Natural killer cell (primary cell): ENCODE measurements at regions not wholly inside any gene's neighbourhood (a gene's known extent, or its start where the extent isn't known, plus 50 kb on each side); places are given as distances from the start of the nearest gene placed in this dataset.

Source experiments
- ATAC-seq, 3 donors: fragments of 150-1000 bp in 2 of 3; fragments of 200-7000 bp in 1 of 3; cut with Tn5 transposase; 1 replicate in 1 of 3; 2 replicates in 2 of 3; pipeline ENCODE4 v1.10.0; 2021; ENCODE audit warnings: mild to moderate bottlenecking in 2 of 3, moderate library complexity in 2 of 3
- DNase-seq, 2 donors: peaks; one replicate each; pipeline versions ENCODE4 v3.0.0 to v3.0.0-alpha.2; 2013 to 2021; ENCODE audit warnings: mixed read lengths in 1 of 2
- H3K27ac ChIP-seq: one replicate; pipeline ENCODE4 v1.5.1; 2013; ENCODE audit warnings: mild to moderate bottlenecking, low read length
- H3K27me3 ChIP-seq: one replicate; pipeline ENCODE4 v1.6.1; 2013; ENCODE audit warnings: low read length; ENCODE audit not compliant: control insufficient read depth, insufficient read depth
- H3K36me3 ChIP-seq: one replicate; pipeline ENCODE4 v1.6.1; 2013; ENCODE audit warnings: low read length; ENCODE audit not compliant: control insufficient read depth, insufficient read depth
- H3K4me1 ChIP-seq: one replicate; pipeline ENCODE4 v1.6.1; 2013; ENCODE audit warnings: low read length; ENCODE audit not compliant: control insufficient read depth, insufficient read depth
- H3K4me3 ChIP-seq: one replicate; pipeline ENCODE4 v1.5.1; 2013; ENCODE audit warnings: low read length
- H3K9me3 ChIP-seq: one replicate; pipeline ENCODE4 v1.6.1; 2013; ENCODE audit warnings: low read length; ENCODE audit not compliant: control insufficient read depth, insufficient read depth
- H3K27ac Mint-ChIP-seq, 2 donors: one replicate each; pipeline ENCODE4 v1.8.0; 2022; ENCODE audit warnings: mild to moderate bottlenecking in 2 of 2, mixed read lengths in 2 of 2, moderate library complexity in 1 of 2
- H3K27me3 Mint-ChIP-seq, 2 donors: one replicate each; pipeline ENCODE4 v1.8.0; 2022; ENCODE audit warnings: low read depth in 2 of 2, mixed read lengths in 2 of 2
- H3K36me3 Mint-ChIP-seq: one replicate; pipeline ENCODE4 v1.8.0; 2022; ENCODE audit warnings: mixed read lengths
- H3K4me1 Mint-ChIP-seq, 2 donors: one replicate each; pipeline ENCODE4 v1.8.0; 2022; ENCODE audit warnings: mixed read lengths in 2 of 2
- H3K4me3 Mint-ChIP-seq: one replicate; pipeline ENCODE4 v1.8.0; 2022; ENCODE audit warnings: mild to moderate bottlenecking, moderate library complexity, mixed read lengths
- H3K9me3 Mint-ChIP-seq, 2 donors: one replicate each; pipeline ENCODE4 v1.8.0; 2022; ENCODE audit warnings: mixed read lengths in 2 of 2
- CTCF ChIP-seq: fragments of 200-600 bp; IDR thresholded peaks from one replicate; pipeline ENCODE4 v1.8.0; 2022; ENCODE audit warnings: antibody characterized with exemption
- WGBS: methylation state at CpG from one replicate; pipeline ENCODE4 v1.1.7; 2013; ENCODE audit warnings: missing lambda C conversion rate; ENCODE audit not compliant: insufficient coverage; 5-methylcytosine and 5-hydroxymethylcytosine counted together
- intact Hi-C: fragments of 100-400 bp; cut with micrococcal nuclease; formaldehyde crosslinking; loops from one replicate; pipeline ENCODE4 v1.14.2; 2022

DNA sequence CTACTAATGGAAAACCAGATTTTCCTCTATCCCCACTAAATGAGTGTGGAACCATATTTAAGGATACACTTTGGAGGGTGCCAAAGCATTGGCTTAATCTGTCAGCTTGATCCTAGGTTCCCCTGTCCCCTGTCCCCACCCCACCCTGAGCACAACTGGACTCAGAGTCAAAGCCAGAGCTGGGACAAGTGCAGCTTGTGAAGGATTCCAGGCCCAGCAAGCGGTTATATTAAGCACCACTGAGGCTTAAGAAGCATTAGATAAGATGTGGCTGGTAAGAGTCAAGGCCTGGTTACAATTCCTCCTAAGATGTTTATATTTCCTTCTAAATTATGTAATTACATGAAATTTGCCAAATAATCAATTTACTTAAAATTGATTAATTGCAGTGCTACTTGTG is 350.0 kb upstream of the GATB start:
- Mint-ChIP-seq H3K4me1 (peaks cover 56 to 59% of the 10 kb centered on the region in 2 donors), H3K9me3 (peaks cover 0 to 3% of the 10 kb centered on the region in 2 donors), H3K36me3 (no peaks in the 10 kb centered on the region), H3K27ac (no peak overlapping the region), H3K4me3 (no peak overlapping the region), H3K27me3 (no peaks in the 10 kb centered on the region)
- no peak for DNase-seq
- H3K4me1 ChIP-seq, result peaks cover 63% of the 10 kb centered on the region
- no peaks in the 10 kb centered on the region for H3K27me3 ChIP-seq
- H3K9me3 ChIP-seq, result no peaks in the 10 kb centered on the region
- intact Hi-C loops, result no loop called here
- H3K4me3 ChIP-seq, result no peak overlapping the region
- no peaks in the 10 kb centered on the region for H3K36me3 ChIP-seq
- no peak for TF ChIP-seq CTCF
- WGBS, result no CpG with 5 or more reads among the region's 1 CpG
- H3K27ac ChIP-seq, result no peak overlapping the region
- ATAC-seq, result no peak

DNA sequence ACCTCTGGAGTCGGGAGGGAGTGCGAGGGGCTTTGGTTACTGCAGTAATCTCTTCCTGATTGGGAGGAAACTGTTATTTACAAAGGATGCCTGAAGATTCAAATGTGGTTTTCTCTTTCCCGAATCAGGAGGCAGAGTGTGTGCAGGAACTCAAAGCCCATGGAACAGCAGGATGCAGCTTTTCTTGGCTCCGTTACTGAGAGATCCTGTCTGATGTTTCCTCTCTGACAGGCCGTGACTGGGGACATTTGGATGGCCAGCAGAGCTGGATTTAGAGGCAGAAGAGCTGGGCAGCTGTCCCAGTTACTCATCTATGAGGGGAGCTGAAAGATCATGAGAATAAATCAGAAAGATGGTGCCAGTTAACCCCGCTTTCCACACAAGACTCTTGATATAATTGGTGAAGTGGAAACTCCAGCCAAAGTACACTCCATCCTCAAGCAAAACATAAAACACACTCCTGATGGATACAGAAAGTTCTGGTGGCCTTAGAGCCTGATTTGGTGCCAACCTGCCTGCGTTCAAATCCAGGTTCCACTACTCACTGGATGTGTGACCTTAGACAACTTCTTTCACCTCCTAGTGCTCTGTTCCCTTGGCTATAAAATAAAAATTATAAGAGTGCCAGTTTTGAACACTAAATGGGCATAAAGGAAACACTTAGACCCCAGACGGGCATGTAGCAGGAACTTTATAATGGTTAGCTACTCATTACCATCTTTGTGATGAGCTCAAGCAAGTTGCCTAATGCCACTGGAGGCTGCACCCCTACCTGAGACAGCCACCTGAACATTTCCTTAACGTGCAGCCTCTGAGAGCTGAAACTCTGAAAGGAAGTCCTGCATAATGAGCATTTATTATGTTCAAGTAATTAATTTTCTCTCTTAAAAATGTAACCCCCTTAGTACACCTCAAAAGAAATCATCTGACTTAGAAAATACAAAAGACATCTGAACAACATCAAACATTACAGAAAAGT is 349.0 kb upstream of the GATB start:
- Histone ChIP-seq H3K36me3 (no peaks in the 10 kb centered on the region), H3K27me3 (no peaks in the 10 kb centered on the region), H3K4me3 (no peak overlapping the region), H3K27ac (no peak overlapping the region), H3K9me3 (no peaks in the 10 kb centered on the region), H3K4me1 (peaks cover 62% of the 10 kb centered on the region)
- intact Hi-C loops, result no loop called here
- no peak overlapping the region for H3K4me3 Mint-ChIP-seq
- peak in 1 of 2 donors; percentile 2 for DNase-seq
- no peaks in the 10 kb centered on the region for H3K36me3 Mint-ChIP-seq
- peaks cover 53 to 59% of the 10 kb centered on the region in 2 donors for H3K4me1 Mint-ChIP-seq
- no peak for TF ChIP-seq CTCF
- no peak overlapping the region for H3K27ac Mint-ChIP-seq
- no peak for ATAC-seq
- peaks cover 0 to 3% of the 10 kb centered on the region in 2 donors for H3K9me3 Mint-ChIP-seq
- WGBS, result 56% methylated on average over 7 of the region's 9 CpGs
- H3K27me3 Mint-ChIP-seq, result no peaks in the 10 kb centered on the region

- peaks cover 52 to 59% of the 10 kb centered on the region in 2 donors for H3K4me1 Mint-ChIP-seq
- no peak overlapping the region for H3K27ac Mint-ChIP-seq
- H3K36me3 Mint-ChIP-seq, result no peaks in the 10 kb centered on the region
- H3K36me3 ChIP-seq, result no peaks in the 10 kb centered on the region
- H3K4me3 Mint-ChIP-seq, result no peak overlapping the region
- peaks cover 0 to under 1% of the 10 kb centered on the region in 2 donors for H3K9me3 Mint-ChIP-seq
- no peak for TF ChIP-seq CTCF
- peaks cover 64% of the 10 kb centered on the region for H3K4me1 ChIP-seq
- no peak overlapping the region for H3K4me3 ChIP-seq
- H3K27me3 ChIP-seq, result no peaks in the 10 kb centered on the region
- ATAC-seq, result no peak
- DNase-seq, result no peak
- no peaks in the 10 kb centered on the region for H3K9me3 ChIP-seq
- H3K27ac ChIP-seq, result no peak overlapping the region
- WGBS, result 91% methylated on average over 7 of the region's 8 CpGs
- no peaks in the 10 kb centered on the region for H3K27me3 Mint-ChIP-seq
- intact Hi-C loops, result no loop called here
Observed at GRCh38 chr4:152107736-152108500, 347.1 kb upstream of the GATB start.
